ENCODE measurements at regions not wholly inside any gene's neighbourhood (a gene's known extent, or its start where the extent isn't known, plus 50 kb on each side); places are given as distances from the start of the nearest gene placed in this dataset.
"Not testable (repeated sequence)": the region's sequence is repeated elsewhere in the genome, so short reads cannot be mapped to it uniquely, and the experiment has no call there.

DNA sequence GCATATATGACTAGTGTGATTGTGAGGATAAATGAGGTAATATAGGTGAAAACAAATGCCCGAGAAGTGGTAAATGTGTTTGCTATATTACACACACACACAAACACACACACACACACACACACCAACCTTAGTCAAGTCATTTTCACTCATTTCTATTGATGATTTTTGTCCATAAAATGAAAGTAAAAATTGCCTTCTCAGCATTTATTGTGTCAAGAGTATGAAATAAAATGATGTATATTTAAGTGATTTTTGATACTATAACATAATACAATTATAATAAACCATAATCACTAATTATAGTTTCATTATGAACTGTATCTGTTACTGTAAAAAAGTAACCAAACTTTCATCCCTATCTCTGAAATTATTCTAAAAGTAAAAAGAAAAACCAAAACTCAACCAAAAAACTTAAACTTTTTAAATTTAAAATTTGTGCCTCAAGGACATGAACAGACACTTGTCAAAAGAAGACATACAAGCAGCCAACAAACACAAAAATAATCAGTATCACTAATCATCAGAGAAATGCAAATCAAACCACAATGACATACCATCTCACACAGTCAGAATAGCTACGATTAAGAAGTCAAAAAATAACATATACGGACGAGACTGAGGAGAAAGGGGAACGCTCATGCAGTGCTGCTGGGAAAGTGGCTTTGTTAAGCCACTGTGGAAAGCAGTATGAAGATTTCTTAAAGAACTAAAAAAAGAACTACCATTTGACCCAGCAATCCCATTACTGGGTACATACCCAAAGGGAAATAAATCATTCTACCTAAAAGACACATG, 601.0 kb downstream of the TMA16 start:
- TF ChIP-seq CTCF (conservative IDR thresholded peaks at IDR 0.05) = no peak
- H3K27ac ChIP-seq = no peak overlapping the region

DNA sequence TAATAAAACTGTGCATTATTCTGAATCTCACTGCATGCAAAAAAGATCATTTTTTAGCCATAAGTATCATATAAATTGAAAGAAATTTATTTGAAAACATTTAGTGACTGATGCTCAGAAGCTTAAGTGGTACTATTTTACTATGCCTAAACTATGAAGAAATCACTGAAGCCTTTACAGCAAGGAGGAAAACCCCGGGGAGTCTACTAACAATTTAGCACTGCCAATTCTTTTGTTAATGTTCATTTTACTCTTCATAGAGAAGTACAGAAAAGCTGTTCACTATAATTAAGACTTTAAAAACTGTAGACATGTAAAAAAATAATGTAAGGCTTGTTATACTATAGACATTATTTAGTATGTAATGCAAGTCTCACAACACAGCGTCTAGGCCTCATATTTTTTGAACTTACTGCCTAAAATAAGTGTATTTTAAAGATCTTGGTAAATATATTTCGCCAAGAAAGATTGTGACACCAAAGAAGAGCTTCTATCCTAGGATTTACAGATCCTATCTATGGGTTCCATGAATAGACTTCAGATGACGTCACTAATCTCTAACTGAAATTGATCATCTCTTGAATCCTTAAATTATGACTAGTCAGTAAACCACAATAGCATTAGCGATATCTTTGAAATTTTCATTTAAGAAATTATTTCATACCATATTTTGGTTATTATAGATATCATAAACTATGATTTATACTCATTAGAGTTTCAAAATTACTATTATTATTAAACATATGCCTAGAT, 602.5 kb downstream of the TMA16 start:
- H3K27ac ChIP-seq = no peak overlapping the region
- no peak for TF ChIP-seq CTCF (conservative IDR thresholded peaks at IDR 0.05)

DNA sequence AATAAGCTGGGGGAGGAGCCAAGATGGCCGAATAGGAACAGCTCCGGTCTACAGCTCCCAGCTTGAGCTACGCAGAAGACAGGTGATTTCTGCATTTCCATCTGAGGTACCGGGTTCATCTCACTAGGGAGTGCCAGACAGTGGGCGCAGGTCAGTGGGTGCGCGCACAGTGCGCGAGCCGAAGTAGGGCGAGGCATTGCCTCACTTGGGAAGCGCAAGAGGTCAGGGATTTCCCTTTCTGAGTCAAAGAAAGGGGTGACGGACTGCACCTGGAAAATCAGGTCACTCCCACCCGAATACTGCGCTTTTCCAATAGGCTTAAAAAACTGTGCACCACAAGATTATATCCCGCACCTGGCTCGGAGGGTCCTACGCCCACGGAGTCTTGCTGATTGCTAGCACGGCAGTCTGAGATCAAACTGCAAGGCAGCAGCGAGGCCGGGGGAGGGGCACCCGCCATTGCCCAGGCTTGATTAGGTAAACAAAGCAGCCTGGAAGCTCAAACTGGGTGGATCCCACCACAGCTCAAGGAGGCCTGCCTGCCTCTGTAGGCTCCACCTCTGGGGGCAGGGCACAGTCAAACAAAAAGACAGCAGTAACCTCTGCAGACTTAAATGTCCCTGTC, 606.4 kb downstream of the TMA16 start:
- not testable (repeated sequence) for H3K27ac ChIP-seq

DNA sequence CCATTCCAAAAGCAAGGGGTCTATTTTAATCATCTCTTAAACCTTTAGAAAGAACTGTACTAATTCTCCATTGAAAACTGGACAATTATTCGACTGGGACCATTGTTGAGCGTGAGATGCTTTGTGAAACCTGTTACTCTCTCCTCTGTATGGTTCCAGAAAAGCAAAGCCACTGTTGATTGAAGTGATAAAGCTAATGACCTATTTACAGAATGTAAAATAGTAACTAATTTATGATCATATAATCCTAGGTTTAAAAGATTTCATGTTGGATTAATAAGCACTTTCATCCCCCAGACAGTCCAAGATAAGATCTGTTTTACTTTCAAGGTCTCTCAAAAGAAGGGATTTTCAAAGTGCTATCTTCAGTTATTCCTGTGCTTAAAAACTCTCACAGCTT, 614.5 kb downstream of the TMA16 start:
- no peak overlapping the region for H3K27ac ChIP-seq
- TF ChIP-seq CTCF (conservative IDR thresholded peaks at IDR 0.05) = no peak

DNA sequence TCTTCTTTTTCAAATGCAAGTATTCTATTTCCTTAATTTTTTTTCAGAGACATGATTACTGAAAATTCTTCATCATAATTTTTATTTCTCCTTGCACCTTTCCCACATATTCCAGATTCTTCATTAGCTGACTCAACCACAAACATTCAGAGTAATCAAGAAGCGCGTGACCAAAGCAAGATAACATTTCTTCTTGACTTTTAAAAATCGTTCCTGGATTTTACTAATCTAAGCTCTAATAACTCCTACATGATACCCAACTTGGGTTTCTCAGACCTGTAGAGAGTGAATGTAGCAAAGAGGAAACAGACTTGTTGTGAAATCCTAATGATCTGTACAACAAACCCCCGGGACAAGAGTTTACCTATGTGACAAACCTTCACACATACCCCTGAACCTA, 615.0 kb downstream of the TMA16 start:
- no peak for TF ChIP-seq CTCF (conservative IDR thresholded peaks at IDR 0.05)
- no peak overlapping the region for H3K27ac ChIP-seq

DNA sequence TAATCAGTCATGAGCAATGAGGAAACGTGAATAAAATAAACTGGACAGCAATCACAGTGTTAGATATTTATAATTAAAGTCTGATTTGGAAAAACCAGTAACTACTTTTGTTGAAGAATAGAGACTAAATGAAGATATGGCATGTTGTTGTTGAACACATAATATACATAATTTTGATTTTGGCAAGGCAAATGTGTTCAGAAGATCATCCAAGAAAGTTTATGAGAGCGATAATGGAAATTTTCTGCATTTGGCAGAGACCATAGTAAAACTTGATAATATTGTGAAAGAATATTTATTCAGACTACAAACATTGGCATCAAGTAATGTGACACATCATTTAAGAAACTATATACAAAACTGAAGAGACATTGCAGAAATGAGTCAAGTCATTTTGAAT, 620.7 kb downstream of the TMA16 start:
- no peak overlapping the region for H3K27ac ChIP-seq
- TF ChIP-seq CTCF (conservative IDR thresholded peaks at IDR 0.05) = no peak

GRCh38 chr4:164116286-164116685, 621.8 kb downstream of the TMA16 start:
- H3K27ac ChIP-seq = no peak overlapping the region
- no peak for TF ChIP-seq CTCF (conservative IDR thresholded peaks at IDR 0.05)

All from VCaP (cell line).